CD4-positive, alpha-beta T cell treated with Interleukin-17A for 1 hour (primary cell): ENCODE measurements at regions not wholly inside any gene's neighbourhood (a gene's known extent, or its start where the extent isn't known, plus 50 kb on each side); places are given as distances from the start of the nearest gene placed in this dataset.
A peak's percentile ranks its signal among the peaks of the same experiment; 100 is the strongest.

Experiments
- DNase-seq: peaks from one replicate; pipeline ENCODE4 v3.0.0-alpha.2; 2020

DNA sequence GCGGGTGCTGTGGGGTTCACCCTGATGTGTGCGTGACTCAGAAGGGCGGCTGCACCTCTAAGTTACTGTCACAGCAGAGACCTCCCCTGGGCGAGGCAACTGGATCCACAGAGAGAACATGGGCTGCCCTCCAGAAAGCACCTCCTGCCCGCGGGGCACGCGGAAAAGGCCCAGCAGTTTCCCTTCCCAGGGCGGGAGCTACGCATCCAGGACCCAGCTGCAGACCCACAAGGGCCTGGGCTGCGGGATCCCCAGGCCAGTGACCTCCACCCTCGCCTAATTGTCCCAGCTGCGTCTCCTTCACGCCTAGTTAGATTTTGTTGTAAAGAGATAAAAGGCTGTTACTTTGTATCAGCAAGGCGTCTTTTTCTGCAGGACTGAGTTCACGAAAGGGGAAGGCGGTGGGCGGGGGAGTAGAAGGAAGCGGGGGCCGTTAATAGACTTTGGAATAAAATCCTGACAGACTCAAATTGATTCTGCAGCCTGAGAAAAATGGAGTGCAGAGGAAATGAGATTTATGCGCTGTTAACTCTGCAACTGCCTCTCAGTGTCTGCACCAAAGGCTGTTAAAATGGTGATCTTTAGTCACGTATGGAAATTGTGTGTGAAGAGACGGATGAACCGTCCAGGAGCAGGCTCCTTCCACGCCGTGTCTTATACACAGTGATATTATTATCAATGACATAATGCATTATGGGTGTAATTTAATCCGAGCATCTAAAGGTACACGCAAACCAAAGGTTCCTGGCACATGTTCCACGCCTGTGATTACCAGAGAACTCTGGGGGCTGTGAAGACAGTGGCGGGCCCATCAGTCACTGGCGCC lies 65.9 kb upstream of the FBRSL1 start:
- no peak for DNase-seq

DNA sequence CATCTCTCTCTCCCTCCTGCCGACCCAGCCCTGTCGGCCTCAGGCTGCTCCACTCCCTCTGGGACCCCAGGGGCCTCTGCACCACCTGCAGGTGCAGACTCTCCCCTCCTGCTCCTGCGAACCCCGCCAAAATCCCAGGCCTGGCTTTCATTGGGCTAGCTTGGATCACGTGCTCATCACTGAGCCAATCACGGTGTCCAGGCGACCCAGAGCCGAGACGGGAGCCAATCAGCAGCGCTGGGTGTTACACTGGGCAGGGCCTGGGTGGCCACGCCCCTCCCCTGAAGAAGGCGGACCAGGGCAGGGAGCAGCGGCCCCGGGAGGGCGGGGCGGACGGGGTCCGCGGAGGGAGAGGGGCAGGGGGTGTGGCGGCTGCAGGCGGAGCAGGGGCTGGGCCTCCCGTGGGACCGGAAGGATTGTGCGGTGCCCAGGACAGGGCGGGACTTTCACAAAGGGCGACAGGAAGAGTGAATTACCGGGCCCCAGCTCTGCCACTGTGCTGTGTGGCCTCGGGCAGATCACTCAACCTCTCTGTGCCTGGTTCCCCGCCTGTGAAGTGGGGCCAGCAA lies 66.6 kb upstream of the FBRSL1 start:
- peak; percentile 44 for DNase-seq

DNA sequence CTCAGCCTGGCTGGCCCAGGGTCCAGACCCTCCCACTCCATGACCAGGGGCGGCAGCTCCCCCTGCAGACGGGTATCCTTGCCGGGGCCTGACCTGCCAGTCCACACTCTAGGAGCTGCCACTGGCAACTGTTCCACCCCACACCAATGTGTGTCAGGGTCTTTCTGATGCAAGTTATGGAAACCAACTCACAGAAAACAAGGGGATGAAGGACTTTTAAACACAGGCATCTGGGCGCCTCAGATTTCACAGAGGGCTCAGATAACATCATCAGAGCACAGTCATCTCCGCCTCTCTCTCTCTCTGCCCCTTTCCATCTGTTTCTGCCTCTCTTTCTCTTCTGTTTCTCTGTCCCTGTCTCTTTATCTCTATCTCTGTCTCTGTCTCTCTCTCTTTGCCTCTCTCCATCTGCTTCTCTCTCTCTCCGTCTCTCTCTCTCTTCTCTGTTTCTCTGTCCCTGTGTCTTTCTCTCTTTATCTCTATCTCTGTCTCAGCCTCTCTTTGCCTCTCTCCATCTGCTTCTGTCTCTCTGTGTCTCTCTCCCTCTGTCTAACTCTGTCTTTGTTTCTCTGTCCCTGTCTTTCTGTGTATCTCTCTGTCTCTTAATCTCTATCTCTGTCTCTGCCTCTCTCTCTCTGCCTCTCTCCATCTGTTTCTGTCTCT lies 67.4 kb upstream of the FBRSL1 start:
- DNase-seq, result no peak

DNA sequence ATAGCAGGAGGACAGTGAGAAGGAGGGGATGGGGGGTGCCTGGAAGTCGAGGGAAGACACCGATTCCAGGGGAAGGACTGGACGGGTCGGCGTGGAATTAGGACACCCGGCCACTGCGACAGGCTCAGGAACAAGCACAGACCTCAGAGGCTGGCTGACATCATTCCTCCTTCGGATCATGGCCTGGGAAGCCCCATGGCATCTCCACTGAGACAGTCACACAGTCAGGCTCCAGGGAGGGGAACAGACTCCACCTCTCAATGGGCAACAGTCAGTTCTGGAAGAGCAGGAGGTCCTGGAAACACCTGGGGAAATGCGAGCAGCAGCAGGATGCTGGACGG lies 67.9 kb upstream of the FBRSL1 start:
- no peak for DNase-seq

DNA sequence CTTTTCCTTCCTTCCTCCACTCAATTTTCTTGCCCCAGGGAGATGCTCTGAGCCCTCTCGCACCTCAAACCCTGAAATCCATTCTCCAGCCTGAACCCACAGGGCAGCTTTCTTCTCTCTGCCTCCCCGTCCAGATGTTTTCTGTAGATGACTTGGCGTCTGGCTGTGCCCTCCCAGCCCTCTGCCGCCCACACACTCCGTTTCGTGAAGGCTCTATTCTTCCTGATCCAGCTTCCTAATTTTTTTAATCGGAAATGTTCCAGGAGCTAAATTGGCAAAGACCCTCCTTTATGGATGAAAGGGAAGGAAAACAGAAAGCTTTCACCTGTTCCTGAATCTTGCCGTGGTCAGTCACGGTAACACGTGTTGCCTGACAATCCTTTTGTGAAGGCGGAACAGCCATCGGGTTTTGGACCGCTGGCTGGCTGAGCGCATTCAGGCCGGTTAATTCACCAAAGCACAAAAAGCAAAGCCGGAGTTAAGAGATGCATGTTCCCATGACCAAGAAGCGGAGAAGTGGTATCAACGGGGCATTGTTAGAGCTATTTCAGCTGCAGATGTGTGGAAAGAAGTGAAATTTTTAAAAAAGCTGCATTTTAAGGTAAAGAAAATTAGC lies 70.2 kb upstream of the FBRSL1 start:
- DNase-seq, result no peak

DNA sequence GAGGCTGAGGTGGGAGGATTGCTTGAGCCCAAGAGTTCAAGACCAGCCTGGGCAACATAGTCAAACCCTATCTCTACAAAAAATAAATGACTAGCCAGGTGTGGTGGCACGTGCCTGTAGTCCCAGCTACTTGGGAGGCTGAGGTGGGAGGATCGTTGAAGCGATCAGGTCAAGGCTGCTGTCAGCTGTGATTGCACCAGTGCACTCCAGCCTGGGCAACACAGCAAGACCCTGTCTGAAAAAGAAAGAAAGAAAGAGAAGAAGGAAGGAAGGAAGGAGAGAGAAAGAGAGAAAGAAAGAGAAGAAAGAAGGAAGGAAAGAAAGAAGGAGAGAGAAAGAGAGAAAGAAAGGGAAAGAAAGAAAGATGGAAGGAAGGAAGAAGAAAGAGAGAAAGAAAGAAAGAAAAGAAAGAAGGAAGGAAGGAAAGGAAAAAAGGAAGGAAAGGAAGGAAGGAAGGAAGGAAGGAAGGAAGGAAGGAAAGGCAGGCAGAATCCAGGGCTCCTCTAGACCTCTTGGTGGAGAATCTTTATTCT lies 71.5 kb upstream of the FBRSL1 start:
- no peak for DNase-seq

DNA sequence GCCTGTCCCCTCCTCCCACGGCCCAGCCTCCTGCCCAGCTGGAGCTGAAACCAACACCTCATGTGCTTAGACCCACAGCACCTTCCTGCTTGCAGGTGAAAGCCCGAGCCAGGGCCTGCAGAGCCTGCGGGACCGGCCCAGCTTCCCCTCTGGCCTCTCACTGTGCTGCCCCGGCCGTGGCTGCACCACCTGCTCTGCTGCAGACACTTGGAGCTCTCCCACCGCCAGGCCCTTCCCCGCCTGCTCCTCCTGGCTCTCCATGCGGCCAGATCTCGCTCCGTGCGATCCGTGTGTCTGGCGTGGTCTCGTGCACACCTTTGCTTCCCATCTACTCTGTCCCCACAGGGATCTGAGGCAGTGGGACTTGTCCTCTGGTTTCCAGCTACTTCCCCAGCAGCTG lies 72.2 kb upstream of the FBRSL1 start:
- no peak for DNase-seq

DNA sequence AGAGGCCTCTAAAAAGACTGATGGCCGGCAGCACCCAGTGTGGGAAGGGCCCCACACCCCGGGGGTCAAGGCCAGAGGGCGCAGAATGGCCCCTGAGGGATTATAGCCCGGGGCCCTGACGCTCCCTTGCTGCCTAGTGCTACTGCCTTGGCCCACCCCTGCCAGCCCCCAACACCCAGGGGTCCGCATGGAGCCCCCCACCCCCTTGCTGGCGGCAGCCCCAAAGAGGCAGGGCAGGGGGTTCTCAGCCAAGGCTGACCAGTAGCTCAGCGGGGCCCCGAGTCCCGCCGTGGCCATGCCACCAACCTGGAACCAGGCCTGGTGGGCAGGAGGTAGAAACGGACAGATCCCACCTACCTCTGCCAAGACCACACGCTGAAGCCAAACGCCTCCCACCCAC lies 73.1 kb upstream of the FBRSL1 start:
- no peak for DNase-seq

DNA sequence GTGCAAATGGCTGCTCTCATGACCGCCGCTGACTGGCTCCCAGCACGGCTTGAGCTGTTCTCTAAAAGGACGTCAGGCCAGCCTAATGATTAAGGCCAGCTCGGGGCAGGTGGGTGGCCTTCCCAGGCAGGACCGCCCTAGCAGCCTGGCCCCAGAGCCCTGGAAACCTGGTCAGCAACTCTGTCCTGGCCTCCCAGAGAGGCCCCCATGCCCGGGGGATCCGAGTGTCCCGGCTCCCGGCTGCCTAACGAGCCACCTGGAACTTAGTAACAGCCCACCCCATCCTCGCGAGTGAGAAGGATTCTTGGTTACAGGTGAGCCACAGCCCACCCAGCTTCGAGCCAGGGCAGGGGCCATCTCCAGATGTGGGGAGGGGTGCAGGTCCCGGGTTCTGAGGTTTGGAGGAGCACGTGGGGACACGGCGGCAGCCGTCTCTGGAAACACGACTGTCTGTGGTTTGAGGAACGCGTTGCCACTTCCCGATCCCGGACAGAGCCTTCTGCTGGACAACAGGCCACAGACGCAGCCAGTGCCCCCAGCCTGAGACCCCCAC lies 73.8 kb upstream of the FBRSL1 start:
- DNase-seq, result no peak

DNA sequence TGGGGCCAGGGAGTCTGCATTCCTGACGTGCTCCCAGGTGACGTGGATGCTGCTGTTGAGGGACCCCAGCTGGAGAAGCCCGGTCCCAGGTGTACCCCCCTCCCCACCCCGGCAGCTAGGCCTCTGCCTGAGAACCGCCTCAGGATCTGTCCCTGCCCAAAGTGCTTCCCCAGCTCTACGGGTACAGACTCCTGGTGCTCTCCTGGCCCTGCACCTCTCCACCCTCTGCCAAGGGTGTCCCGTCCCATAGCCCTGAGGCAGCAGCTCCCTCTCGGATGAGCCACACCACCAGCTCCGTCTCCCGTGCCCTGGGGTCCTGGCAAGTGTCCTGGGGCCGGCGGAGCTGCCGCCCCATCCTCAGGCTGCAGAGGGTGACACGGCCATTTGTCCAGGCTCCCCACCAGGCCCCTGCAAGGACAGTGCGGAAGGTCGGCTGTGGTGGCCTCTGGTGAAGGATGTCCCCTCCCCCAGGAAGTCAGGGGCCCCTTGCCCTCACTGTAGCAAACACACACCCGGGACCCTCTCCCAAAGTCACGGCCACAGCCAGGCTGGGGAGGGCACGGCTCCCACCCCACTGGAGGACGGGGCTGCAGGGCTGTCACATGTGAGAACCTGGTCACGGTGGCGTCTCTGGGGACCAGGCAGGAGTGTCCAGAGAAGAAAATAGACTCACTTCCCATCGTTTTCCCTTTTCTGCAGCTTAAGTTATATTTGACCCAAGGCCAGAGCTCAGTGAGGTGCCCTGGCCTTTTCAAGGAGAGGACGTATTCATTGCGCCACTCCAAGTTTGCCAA lies 74.4 kb upstream of the FBRSL1 start:
- DNase-seq, result no peak

DNA sequence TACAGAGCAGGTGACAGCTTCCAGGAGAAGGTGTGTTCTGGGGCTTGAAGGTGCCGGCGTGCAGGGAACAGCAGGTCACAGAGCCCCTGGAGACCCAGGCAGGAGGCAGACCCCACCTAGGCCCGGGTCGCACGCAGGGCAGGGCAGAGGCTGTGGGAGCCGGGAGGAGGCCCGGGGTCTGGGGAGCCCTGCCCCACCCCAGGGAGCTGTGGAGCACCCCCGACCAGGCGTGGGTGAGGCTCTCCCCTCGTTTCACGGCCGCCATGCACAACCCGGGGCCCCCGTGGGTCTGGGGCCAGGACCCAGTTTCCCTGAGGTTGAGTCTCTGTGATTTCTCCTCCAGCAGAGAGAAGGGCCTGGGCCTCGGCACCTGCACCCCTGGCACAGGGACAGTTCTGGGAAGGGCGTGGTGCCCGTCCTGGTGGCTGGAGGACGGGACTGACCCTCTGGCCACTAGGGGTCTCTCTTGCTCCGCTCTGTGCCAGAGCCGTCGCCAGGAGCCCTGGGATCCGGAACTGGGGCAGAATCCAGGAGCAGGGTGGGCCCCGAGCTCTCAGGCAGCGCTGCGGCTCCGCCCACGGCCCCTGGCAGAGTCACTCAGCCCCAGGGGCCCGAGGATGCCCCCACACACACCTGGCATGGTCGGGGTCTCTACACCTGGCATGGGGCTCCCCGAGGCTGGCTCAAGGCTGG lies 75.2 kb upstream of the FBRSL1 start:
- peak; percentile 82 for DNase-seq

DNA sequence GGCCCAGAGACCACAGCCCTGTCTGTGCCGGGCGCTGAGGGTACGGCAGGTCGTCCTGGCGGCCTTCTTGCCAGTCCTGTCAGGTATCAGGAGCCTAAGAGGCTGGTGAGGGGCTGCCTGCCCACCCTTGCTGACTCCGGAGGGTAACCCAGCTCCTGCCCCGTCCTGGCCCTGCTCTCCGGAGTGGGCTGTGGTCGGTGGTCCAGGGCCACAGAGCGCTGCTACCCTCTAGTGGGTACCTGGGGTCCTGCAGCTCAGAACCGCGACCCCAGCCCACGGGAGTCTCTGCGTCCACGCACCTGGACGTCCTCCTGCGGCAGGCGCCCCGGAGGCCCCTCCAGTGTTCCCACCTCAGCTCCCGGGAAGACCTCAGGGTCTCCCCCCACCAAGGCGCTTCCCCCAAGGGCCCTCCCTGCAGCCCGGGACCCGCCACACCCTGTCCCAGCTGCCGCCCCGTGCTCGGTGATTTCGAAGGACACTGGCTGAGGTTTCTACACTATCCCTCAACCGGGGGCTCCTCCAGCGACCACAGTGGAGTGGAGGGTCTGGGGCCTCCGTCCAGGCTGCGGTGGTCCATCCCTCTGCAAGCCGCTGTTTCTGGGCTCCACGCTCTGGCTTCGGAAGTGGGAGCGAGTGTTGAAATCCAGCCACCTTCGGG lies 75.9 kb upstream of the FBRSL1 start:
- no peak for DNase-seq

DNA sequence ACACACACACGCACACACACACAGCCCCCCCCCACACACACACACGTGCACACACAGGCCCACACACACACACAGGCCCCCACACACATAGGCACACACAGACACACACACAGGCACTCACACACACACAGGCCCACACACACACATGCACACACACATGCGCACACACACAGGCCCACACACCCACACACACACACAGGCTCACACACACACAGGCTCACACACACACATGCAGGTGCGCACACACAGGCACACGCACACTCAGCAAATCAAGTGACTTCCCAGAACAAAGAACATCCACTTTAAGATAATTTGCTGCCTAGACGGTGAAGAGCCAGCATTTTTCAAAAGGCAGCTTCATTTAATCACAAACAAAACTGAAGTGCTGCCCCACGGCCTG lies 78.5 kb upstream of the FBRSL1 start:
- DNase-seq, result no peak

DNA sequence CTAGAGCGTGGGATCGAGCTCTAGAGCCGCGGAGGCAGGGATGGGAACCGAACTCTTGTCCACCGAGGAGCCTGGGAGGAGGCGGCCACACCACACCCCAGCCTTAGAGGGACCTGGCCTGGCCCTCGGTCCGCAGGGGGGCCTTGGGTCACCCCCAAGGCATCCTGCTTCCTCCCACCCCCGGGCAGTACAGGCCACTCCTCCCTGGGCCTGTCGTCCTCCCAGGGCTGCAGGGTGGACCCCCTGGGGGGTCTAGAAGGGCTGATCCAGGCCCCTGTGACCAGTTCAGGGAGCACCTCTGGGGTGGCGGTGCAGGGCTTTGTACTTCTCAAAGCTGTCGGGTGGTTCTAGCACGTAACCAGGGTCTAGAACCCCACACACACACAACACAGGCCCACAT lies 79.1 kb upstream of the FBRSL1 start:
- no peak for DNase-seq

DNA sequence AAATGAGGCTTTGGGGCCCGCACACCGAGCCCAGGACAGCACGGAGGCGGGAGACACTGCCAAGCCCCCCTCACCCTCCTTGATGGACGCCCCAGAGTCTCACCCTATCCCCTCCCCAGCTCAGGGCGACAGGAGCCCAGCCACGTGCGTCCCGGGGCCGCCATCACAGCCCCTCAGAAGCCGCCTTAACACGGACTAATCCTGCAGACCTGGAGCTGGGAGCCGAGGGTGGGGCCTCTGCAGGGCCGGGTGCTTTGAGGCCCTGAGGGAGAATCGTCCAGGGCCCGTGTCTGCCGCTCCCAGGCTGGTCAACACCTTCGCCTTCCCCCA lies 79.7 kb upstream of the FBRSL1 start:
- no peak for DNase-seq

DNA sequence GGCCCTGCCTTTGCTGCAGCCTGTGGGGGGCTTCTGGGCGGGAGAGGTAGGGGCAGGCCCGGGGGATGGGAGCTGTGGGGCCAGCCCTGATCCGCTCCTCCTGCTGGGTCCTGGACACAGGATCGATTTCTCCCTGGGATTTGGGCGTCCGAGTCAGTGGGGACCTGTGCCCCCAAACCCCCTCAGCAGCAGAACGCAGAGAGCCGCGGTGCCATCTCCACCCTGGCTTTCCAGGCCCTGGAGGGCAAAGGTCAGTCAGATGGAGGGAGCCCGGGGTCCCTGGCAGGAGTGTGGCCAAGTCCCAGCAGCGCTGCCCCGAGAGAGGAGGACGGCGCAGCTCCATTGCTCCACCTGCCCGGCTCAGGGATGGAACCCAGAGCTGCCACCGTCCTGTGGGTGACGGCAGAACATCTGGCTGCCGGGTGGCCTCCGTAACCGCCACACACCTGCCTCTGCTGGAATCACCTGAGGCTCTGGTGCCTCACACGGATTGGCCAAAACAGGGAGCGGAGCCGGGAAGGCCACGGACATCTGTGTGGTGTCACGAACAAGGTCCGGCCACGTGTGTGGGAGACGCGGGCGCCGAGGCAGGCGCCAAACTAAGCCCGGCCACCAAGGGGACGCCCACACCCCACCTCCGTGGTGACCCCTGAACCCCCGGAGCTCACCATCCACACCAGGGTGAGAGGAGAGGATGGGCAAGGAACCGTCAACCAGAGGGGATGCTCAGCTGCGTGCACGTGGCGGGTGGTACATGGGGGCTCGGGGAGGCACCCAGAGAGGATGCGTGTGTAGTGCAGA lies 80.3 kb upstream of the FBRSL1 start:
- no peak for DNase-seq

DNA sequence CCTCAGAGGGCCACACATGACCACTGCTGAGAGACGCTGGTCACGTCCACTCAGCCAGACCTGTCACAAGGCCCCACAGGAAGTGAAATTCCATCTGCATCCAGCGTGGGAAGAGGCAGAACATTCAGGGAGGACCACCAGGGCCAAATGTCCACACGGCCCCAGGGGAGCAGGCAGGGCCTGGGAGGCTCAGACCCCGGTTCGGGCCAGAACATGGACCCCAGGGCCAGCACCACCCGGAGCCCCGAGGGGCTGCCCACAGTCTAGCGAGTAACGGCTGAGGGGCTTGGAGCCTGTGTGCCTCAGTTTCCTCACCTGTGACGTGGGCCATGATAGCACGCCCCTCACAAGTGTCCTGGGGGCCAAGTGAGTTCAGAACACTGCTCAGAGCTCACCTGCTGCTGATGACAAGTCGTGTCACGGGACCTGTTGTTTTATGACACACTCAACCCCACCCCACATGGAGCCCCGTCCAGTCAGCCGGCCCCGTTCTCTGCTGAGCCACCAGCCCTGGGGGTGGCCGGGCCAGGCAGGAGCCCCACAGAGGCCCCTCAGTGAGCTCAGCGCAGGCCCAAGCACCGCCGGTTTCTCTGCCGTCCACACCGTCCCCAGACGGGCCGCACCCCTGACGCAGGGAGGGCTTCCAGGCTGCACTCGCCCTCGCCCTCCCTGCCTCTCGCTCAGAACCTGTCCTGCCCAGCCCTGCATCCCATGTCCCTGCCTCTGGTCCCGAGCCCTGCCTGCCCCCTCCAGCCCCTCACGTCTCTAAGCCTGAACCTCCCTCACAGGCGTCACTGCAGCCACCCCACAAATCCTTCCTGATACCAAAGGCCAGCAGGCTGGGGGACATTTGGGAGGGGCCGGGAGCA lies 79.5 kb upstream of the GALNT9 start:
- DNase-seq, result no peak

DNA sequence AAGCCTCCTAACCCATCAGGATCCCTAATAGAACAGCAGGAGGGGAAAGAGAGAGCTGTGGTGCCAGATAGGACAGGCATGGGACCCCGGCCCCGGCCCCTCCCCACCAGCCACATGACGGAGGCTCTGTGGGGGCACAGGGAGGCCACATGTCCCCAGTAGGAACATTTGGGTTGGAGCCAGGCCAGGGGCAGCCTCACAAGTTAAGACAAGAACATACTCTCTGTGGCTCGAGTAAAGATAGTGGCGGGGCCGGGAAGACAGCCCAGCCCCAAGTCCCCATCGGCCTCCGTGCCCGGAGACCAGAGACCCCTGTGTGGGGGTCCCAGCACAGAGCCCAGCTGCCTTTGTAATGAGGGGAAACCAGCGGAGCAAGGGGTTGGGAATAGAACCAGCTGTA lies 78.6 kb upstream of the GALNT9 start:
- no peak for DNase-seq

DNA sequence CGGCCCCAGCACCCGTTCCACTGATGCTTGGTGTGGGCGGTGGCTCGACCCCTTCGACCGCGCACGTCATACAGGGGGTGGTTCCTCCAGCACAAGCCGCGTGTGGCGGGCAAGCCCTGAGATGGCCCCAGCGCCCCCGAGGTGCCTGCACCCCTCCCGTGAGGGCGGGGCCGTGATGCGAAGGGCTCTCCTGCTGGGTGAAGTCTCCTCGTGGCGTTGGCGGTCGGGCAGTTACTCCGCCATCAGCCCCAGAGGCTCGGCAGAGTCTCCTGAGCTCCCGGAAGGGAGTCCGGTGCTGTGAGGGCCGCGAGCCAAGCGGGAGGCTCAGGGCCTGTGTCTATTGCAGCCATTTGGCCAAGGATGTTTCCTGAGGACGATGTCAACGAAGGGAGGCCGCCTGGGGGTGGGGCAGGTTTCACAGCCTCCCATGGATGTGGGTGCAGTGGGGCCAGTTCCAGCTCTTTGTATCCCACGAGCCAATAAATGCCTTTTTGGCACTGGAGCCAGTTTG lies 78.1 kb upstream of the GALNT9 start:
- DNase-seq, result no peak
